ENCODE measurements at regions not wholly inside any gene's neighbourhood (a gene's known extent, or its start where the extent isn't known, plus 50 kb on each side); places are given as distances from the start of the nearest gene placed in this dataset.

GRCh38 chr5:162325143-162325727 lies 257.7 kb downstream of the GABRG2 start:
- no peak for DNase-seq

- DNase-seq: no peak
Observed at GRCh38 chr5:162334944-162335343, 267.4 kb downstream of the GABRG2 start.

GRCh38 chr5:162360373-162360931 lies 292.9 kb downstream of the GABRG2 start:
- no peak for DNase-seq

GRCh38 chr5:162372256-162372655 lies 304.7 kb downstream of the GABRG2 start:
- DNase-seq: no peak

- DNase-seq: no peak
Observed at GRCh38 chr5:162377895-162378294, 310.3 kb downstream of the GABRG2 start.

- DNase-seq: no peak
Observed at GRCh38 chr5:162382839-162383238, 315.3 kb downstream of the GABRG2 start.

- no peak for DNase-seq
Observed at GRCh38 chr5:162384225-162384624, 316.7 kb downstream of the GABRG2 start.

- no peak for DNase-seq
Observed at GRCh38 chr5:162391833-162392232, 324.3 kb downstream of the GABRG2 start.

- DNase-seq: no peak
Observed at GRCh38 chr5:162392336-162392735, 324.8 kb downstream of the GABRG2 start.

- DNase-seq: no peak
Observed at GRCh38 chr5:162393534-162393933, 326.0 kb downstream of the GABRG2 start.

- DNase-seq: no peak
Observed at GRCh38 chr5:162407614-162408013, 340.0 kb downstream of the GABRG2 start.

- DNase-seq: no peak
Observed at GRCh38 chr5:162410365-162410764, 342.8 kb downstream of the GABRG2 start.

GRCh38 chr5:162429142-162429541 lies 361.6 kb downstream of the GABRG2 start:
- no peak for DNase-seq

- no peak for DNase-seq
Observed at GRCh38 chr5:162434281-162434680, 366.7 kb downstream of the GABRG2 start.

- DNase-seq: no peak
Observed at GRCh38 chr5:162436055-162436454, 368.5 kb downstream of the GABRG2 start.

- DNase-seq: no peak
Observed at GRCh38 chr5:162444129-162444762, 376.7 kb downstream of the GABRG2 start.

- DNase-seq: no peak
Observed at GRCh38 chr5:162456086-162456485, 388.5 kb downstream of the GABRG2 start.

- no peak for DNase-seq
Observed at GRCh38 chr5:162466011-162466410, 398.4 kb downstream of the GABRG2 start.

GRCh38 chr5:162473041-162473714 lies 405.6 kb downstream of the GABRG2 start:
- DNase-seq: no peak

GRCh38 chr5:162474239-162474638 lies 406.7 kb downstream of the GABRG2 start:
- no peak for DNase-seq

GRCh38 chr5:162484095-162484494 lies 416.5 kb downstream of the GABRG2 start:
- no peak for DNase-seq

GRCh38 chr5:162484986-162485385 lies 417.4 kb downstream of the GABRG2 start:
- no peak for DNase-seq

GRCh38 chr5:162485666-162486292 lies 418.2 kb downstream of the GABRG2 start:
- DNase-seq: no peak

All from KG1 (cell line).